T-helper 22 cell (primary cell): ENCODE measurements at regions not wholly inside any gene's neighbourhood (a gene's known extent, or its start where the extent isn't known, plus 50 kb on each side); places are given as distances from the start of the nearest gene placed in this dataset.

Source experiments
- DNase-seq: peaks from one replicate; pipeline ENCODE4 v3.0.0-alpha.2; 2020; ENCODE audit warnings: low read depth

DNA sequence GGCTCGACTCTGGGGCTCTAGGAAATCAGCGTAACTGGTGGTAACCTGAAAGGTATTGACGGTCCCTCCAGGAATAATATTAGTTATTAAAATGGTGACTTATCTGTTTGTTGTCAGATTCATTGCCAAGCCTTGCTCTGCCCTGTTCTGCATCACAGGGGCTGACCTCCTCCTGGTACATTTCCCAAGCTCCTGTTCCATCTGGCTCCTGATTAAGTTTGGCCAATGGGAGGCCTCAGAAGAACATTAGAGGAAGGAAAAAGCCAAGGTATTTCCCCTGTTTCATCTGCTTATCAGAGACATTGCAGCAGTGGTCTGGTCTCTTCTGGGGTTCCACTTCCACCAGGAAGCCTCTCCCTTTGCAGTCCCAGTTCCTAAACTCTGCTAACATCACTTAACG, 527.0 kb downstream of the TNS1 start:
- no peak for DNase-seq

DNA sequence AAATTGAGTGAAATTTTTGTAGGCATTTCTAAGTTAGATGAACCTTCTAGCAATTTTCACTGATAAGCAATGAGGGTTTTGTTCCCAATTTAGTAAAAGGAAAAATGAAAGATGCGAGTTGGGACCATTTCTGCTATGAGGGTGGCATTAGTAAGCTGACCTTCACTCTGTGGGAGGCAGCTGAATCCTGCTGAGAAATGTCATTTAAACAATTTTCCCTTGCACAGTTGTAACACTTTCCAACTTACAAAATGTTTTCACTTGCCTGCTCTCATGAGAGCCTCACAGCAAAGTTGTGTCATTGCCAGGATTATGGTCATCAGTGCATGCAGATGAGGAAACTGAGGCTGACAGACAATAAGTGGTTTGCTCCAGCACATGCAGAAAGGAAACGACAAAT, 527.7 kb downstream of the TNS1 start:
- no peak for DNase-seq

DNA sequence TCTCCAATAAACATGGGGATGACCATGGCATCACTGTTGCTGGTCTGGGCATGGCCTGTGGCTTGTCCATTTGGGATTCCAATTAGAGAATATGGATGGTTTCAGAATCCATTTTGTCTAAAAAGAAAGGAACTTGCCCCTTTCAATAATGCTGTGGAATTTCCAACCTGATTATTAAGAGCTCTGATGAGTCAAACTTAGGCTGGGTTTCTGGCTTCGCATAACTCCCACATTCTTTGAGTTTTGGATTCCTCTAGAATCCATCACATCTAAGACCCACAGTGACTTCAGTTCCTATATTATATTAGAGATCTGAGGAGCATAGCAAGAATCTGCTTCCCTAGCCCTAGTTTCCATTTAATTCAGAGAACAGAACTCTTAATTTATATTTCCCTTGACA, 531.5 kb downstream of the TNS1 start:
- DNase-seq, result no peak

DNA sequence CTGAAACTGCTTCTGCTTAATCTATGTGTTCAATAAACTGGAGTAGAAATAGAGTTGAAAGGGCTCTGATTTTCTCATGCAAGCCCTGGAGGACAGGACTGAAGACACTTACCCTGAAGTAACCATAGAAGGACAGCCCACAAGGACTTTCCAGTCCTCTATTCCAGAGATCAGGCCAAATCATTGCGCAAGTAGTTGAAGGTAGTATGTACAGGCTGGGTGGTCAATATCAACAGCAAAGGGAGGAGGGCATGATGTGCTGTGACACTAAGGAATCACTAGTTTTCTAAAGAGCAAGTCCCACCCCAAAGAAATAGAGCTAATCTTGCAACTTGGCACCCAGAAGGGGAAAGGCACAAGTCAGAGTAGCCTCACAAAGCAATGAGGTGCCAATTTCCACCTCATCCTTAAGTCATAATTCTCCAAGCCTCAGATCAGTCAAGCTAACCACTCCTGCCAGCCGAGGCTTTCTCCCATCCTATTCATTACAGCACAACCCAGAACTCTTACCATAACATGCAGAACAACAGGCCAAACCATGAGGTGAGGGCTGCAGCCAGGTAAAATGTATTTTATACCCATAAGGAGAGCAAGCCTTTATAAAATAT, 533.5 kb downstream of the TNS1 start:
- no peak for DNase-seq

GRCh38 chr2:217468042-217468830, 534.6 kb downstream of the TNS1 start:
- DNase-seq, result no peak

DNA sequence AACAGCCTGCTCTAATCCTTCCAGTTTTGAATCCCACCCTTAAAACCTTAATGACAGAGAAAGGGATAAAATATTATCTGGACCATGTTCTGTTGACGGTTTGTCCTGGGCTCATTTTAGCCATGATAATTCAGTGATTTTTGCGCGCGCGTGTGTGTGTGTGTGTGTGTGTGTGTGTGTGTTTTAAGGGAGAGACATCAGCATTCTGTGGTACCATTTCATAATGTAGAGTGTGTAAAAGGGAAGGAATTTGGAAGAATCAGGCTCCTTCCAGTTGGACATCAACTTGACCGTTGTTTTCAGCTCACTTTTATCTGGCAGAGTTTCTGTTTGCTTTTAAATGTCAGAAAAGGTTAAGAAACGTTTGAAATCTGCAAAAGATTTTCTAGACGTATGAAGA, 535.5 kb downstream of the TNS1 start:
- no peak for DNase-seq

- no peak for DNase-seq
Measured at GRCh38 chr2:217466805-217467204, 536.0 kb downstream of the TNS1 start.

GRCh38 chr2:217466104-217466503, 536.7 kb downstream of the TNS1 start:
- DNase-seq, result no peak

GRCh38 chr2:217465100-217465499, 537.7 kb downstream of the TNS1 start:
- no peak for DNase-seq

GRCh38 chr2:217463402-217464075, 539.3 kb downstream of the TNS1 start:
- no peak for DNase-seq

DNA sequence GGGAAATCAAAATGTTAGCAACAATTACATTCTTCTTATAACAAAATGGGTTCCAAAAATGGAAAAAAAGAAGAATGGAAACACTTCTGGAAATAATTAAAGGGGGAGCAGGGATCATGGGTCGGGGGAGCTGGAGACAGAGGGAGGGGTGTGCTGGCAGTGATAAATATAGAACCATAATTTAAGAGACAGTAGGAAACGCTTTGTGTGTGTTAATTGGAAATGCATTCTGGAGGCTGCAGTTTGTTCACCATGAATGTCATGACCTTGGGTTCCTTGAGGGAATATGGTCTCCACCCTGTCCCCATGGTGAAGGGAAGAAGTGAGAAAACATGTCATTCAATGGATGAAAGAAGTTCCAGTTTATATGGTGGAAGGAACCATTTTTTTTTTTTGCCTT, 540.7 kb downstream of the TNS1 start:
- DNase-seq, result no peak

- no peak for DNase-seq
Measured at GRCh38 chr2:217461674-217462073, 541.1 kb downstream of the TNS1 start.

DNA sequence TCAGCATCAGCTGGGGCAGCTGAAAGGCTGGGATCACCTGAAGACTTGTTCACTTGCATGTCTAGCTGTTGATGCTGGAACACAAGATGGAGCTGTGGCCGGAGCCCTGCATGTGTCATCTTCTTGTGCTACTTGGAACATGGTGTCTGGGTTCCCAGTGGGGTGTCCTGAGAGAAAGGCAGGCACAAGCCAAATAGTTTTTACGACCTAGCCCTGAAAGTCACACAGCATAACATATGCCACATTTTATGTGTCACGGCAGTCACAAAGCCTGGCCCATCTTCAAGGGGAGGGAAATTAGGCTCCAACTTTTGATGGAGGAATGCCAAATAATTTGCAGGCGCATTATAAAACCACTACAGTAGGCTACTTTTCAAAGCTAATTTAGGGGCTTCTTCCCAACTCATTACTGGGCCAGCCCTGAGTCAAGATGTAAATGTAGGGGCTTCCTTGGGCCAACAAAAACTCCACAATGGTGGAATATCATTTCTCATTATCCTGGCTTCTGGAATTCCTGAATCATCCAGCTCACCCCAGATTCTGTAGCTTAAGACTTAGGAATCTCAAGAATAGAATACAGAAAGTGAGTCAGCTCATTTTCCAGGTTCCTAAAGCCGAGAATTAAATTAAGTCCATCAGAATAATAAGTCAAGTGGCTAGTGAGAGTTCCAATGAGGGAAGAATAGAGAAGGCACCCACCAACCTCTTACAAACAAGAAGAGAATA, 543.0 kb downstream of the TNS1 start:
- no peak for DNase-seq

DNA sequence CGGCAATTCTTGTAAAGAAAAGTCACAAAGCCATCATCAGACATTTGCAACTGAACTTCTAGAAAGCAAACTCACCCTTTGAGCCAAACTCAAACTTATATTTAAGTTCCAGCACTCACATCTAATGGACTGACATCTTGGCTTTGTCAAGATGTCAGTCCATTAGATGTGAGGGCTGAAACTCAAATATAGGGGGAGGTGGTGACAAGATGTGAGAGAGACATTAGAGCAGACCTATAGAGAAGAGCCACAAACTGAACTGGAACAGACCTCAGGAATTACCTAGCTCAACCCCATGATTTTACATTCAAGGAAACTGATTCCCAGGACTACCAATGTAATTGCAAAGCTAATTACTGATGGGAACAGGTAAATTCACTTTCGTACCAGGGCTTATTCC, 543.8 kb downstream of the TNS1 start:
- DNase-seq, result no peak

GRCh38 chr2:217456016-217456415, 546.8 kb downstream of the TNS1 start:
- no peak for DNase-seq

DNA sequence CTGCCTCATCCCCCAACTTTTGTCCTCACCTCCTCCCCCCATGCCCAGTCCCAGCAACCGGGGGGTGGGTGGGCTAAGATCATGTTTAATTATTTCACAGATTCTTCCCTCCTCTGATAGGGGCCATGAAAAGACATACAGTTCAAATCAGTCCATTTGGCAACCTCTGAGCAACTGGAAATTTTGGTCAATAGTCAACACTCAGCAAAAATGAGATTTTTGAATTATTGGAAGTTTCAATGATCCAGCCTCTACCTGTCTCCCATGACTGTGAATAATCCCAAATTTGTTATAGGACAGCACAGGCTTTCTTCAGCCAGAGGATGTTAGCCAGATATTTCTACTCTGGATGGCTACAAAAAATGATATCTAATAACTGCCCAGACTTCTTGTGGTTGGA, 549.9 kb downstream of the TNS1 start:
- DNase-seq, result no peak

DNA sequence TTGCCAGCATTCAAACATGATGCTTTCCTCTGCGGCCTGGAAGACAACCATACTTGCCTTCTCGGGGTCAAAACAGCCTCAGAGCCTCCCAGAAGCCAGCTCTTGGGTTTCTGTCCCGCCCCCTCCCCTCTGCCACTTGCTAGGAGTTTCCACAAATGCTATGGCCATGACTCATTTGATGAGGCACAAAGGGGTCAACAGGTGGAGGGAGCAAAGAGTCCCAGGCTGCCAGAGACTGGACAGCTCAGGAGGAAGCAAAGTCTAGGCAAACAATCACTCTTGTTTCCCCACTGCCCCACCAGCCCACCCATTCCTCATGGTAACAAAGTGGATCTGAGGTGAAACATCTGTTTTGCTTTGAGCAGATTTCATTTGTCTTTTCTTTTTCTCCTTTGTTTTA, 551.1 kb downstream of the TNS1 start:
- DNase-seq, result no peak

GRCh38 chr2:217449444-217449843, 553.4 kb downstream of the TNS1 start:
- DNase-seq, result no peak

DNA sequence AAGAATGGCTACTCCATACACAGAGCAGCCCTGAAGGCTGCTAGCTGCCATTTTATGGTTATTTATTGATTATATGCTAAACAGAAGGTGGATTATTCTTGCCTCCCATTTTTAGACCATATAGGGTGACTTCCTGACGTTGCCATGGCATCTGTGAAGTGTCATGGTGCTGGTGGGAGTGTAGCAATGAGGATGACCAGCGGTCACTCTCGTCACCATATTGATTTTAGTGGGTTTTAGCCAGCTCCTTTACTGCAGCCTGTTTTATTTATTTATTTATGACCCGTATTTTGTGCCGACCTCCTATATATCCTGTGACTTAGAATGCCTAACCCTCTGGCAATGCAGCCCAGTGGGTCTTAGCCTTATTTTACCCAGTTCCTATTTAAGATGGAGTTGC, 553.9 kb downstream of the TNS1 start:
- DNase-seq, result no peak

DNA sequence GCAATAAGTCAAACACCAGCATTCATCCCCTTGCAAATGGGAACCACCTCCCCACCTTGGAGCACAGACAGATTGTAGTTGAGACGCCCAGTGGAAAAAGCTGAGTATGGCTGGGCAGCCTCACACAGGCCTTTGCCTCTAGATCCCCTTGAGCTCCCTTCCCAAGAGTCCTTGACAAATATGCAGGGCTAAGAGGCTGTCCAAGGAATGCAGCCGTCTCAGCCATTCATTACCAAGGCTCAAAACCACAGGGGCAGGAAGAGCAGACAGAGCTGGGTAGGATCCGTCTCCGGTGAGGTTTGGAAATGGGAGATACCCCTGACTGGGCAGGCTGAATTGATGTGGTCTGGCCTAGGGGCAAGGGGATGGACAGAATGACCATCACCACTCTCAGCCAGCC, 557.1 kb downstream of the TNS1 start:
- no peak for DNase-seq

DNA sequence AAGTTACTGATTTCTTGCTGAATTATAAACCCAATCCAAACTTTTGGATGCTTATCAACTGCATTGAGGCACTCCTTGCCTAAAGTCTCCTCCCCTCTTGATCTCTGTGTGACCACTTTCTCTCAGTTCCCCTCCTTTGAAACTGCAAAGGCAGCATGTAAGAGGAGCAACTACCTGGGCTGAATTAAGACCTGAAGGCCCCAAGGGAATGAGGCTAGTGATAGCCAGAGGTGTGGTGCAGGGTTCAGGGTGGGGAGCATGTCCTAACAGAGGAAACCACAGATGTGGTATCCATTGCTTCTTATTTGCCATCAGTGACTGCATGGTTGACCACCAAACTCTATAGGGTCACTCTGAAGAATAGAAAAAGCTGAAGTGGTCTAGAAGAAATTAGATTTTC, 557.9 kb downstream of the TNS1 start:
- DNase-seq, result no peak

DNA sequence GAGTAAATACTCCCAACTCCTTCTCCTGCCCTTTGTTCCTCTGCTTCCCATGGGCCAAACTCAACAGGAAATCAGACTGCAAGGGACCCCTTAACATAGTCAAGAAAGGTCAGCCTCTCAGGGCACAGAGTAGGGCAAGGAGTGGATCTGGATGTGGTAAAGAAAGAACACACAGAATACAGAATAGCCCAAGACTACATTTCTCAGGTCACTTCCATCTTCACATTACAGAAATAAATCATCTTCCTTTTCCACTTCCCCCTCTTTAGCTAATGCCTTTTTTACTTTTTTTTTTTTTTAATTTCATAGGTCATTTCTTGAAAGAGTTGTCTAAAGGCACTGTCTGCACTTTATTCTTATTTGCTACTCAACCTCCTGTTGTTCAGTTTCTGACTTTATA, 558.3 kb downstream of the TNS1 start:
- DNase-seq, result no peak

DNA sequence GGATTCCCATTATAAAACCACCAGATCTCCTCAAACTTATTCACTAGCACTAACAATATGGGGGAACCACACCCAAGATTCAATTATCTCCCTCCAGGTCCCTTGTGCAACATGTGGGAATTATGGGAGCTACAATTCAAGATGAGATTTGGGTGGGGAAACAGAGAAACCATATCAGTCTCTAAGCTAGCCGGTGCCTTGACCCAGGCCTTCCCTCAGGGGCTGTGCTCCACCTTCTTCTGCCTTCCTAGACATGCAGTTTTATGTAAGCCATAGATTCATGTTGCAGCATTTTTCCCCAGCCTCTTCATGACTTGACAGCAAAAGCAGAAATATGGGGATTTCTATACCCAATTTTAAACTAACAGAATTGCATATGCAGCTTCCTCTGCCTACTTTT, 559.2 kb downstream of the TNS1 start:
- no peak for DNase-seq
